ENCODE measurements at regions not wholly inside any gene's neighbourhood (a gene's known extent, or its start where the extent isn't known, plus 50 kb on each side); places are given as distances from the start of the nearest gene placed in this dataset.

DNA sequence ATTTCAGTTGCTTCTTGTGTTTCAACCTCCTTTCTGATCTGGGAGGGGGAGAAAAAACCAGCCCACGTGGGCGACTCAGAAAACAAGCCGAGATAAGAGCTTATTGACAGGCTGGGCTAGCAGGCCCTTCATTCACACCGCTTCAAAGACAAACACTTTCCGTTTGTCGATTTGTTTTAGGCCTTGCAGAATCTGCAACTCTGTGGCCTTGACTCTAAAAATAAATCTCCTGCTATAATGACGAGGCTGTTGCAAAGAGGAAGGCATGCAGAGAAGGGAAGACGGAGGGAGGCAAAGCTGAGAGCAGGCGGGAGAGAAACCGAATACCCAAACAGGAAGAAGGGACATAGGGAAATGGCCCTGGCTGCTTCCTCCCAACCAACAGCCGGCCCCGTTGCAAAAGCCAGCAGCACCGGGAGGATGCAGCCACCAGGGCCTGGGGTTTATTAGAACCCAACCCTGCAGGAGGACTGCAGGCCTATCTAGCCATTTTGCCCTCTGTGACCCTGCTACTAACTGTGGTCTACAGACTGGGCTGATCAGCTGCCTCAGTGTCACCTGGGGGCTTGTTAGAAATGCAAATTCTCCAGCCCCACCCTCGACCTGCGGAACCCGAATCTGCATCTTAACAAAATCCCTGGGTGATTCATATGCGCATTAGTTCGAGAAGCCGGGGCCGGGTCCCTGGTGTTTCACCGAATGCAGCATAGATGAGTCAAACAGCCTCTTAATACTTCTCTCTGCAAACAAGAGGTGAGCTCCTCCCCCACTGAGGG lies 325.5 kb downstream of the BCOR start (continued):
- TF ChIP-seq EZH2phosphoT487 (IDR thresholded peaks at IDR 0.05; ENCODE audit: borderline replicate concordance) (no peak), ZFX (IDR thresholded peaks at IDR 0.05) (no peak)

- ATAC-seq: no peak
- CTCF ChIA-PET: no interaction called here
- no peak for DNase-seq (ENCODE audit: low read depth, low spot score)
- intact Hi-C loops (cut with micrococcal nuclease): no loop called here
- Histone ChIP-seq H3K4me2 (ENCODE audit: low read length) (no peak overlapping the region), H4K20me1 (ENCODE audit: insufficient read depth) (no peaks in the 10 kb centered on the region), H3K4me1 (ENCODE audit: control insufficient read depth in 1 of 2, insufficient read depth in 2 of 2, low read length in 2 of 2) (no peaks in the 10 kb centered on the region), H3K9me2 (ENCODE audit: insufficient read depth) (no peaks in the 10 kb centered on the region), H3K36me3 (ENCODE audit: control insufficient read depth in 1 of 2, insufficient read depth in 2 of 2, low read length in 2 of 2) (no peaks in the 10 kb centered on the region), H3K27me3 (ENCODE audit: insufficient read depth, low read length) (no peaks in the 10 kb centered on the region), H3K9me3 (ENCODE audit: control insufficient read depth in 1 of 2, insufficient read depth in 1 of 2, low read depth in 1 of 2, low read length in 2 of 2) (no peaks in the 10 kb centered on the region), H2AFZ (ENCODE audit: low read depth, low read length, poor library complexity, severe bottlenecking) (no peak overlapping the region), H3K79me2 (ENCODE audit: insufficient read depth, low read length) (no peaks in the 10 kb centered on the region), H3K27ac (ENCODE audit: low read depth, low read length) (no peak overlapping the region), H3K4me3 (replicated peaks in 1 of 2; ENCODE audit: low read depth in 1 of 2, low read length in 2 of 2) (no peak overlapping the region), H3K9ac (ENCODE audit: low read length) (no peak overlapping the region)
- no TSS peak for BruUV-seq (replicated peaks)
- RAD21 ChIA-PET (ENCODE audit: low non-redundant PET in 1 of 2, low total read pairs in 2 of 2, uncharacterized antibody in 2 of 2, unreplicated experiment in 2 of 2): no interaction called here
- TF ChIP-seq MAX (IDR thresholded peaks at IDR 0.05): no peak
- no peak for TF ChIP-seq POLR2AphosphoS5 (IDR thresholded peaks at IDR 0.05; ENCODE audit: low read depth, low read length)
- TF ChIP-seq, protein P1, sequence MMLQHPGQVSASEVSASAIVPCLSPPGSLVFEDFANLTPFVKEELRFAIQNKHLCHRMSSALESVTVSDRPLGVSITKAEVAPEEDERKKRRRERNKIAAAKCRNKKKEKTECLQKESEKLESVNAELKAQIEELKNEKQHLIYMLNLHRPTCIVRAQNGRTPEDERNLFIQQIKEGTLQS (IDR thresholded peaks at IDR 0.05): no peak
- no peak for TF ChIP-seq ZBTB33 (IDR thresholded peaks at IDR 0.05; ENCODE audit: extremely low read depth, insufficient replicate concordance, low read length)
- no peak for TF ChIP-seq CTCF (IDR thresholded peaks at IDR 0.05 in 2 of 3, conservative IDR thresholded peaks at IDR 0.05 in 1 of 3; ENCODE audit: borderline replicate concordance in 1 of 3, insufficient read depth in 1 of 3, low read depth in 2 of 3, low read length in 2 of 3)
- TF ChIP-seq POLR2A (IDR thresholded peaks at IDR 0.05; ENCODE audit: borderline replicate concordance, extremely low read depth, insufficient read depth, insufficient read length): no peak
- TF ChIP-seq EGR1 (IDR thresholded peaks at IDR 0.05; ENCODE audit: low read depth): no peak
- no peak for TF ChIP-seq CEBPB (IDR thresholded peaks at IDR 0.05; ENCODE audit: low read depth)
- TF ChIP-seq JUND (IDR thresholded peaks at IDR 0.05): no peak
- TF ChIP-seq ELF1 (IDR thresholded peaks at IDR 0.05; ENCODE audit: borderline replicate concordance, low read depth): no peak
- no peak for TF ChIP-seq YY1 (IDR thresholded peaks at IDR 0.05; ENCODE audit: extremely low read depth, insufficient replicate concordance, low read depth, low read length)
- no peak for TF ChIP-seq REST (IDR thresholded peaks at IDR 0.05; ENCODE audit: low read depth)
- no peak for TF ChIP-seq RAD21 (IDR thresholded peaks at IDR 0.05; ENCODE audit: low read depth)
- TF ChIP-seq FOSL1 (IDR thresholded peaks at IDR 0.05; ENCODE audit: low read depth): no peak
- POLR2A ChIA-PET: interaction anchor here (0.7 kb wide), 1 partner anchor 404 kb away, joined by 3 read pairs; no protein-coding TSS in a partner anchor
Measured at GRCh38 chrX:39773150-39773549, 324.6 kb downstream of the BCOR start.

Measured in HCT116 (cell line).